MCF 10A (cell line): ENCODE measurements at regions not wholly inside any gene's neighbourhood (a gene's known extent, or its start where the extent isn't known, plus 50 kb on each side); places are given as distances from the start of the nearest gene placed in this dataset.

Experiments
- BruUV-seq: library from RNA; stranded (reverse); fragments of 400-500 nt; replicated peaks from 2 replicates; lab custom pipeline; 2021; lab: Mats Ljungman, UMichigan
- CTCF ChIA-PET: fragments of 300-600 bp; sonication (Branson Sonifier 250); formaldehyde crosslinking; extraction: SDS; loops from one replicate; lab custom pipeline; 2021; ENCODE audit warnings: antibody characterized with exemption, inconsistent platforms; lab: Yijun Ruan, JAX
- POLR2A ChIA-PET: fragments of 300-600, 350-650 bp; sonication (Branson Sonifier 250); formaldehyde crosslinking; extraction: SDS; loops from one replicate; lab custom pipeline; 2020; ENCODE audit warnings: antibody characterized with exemption, inconsistent platforms; lab: Yijun Ruan, JAX
- DNase-seq: peaks from one replicate; pipeline ENCODE4 v3.0.0-alpha.2; 2018; ENCODE audit not compliant: unreplicated experiment
- H3K27ac Mint-ChIP-seq: one replicate; pipeline ENCODE4 v1.8.0; 2022; ENCODE audit warnings: mild to moderate bottlenecking, low read depth, mixed read lengths; ENCODE audit not compliant: unreplicated experiment
- H3K27me3 Mint-ChIP-seq: one replicate; pipeline ENCODE4 v1.8.0; 2022; ENCODE audit warnings: mixed read lengths; ENCODE audit not compliant: insufficient read depth, unreplicated experiment
- H3K36me3 Mint-ChIP-seq: one replicate; pipeline ENCODE4 v1.8.0; 2022; ENCODE audit warnings: mild to moderate bottlenecking, moderate library complexity, mixed read lengths; ENCODE audit not compliant: insufficient read depth, unreplicated experiment
- H3K4me1 Mint-ChIP-seq: one replicate; pipeline ENCODE4 v1.8.0; 2022; ENCODE audit warnings: mixed read lengths; ENCODE audit not compliant: insufficient read depth, unreplicated experiment
- H3K4me3 Mint-ChIP-seq: one replicate; pipeline ENCODE4 v1.8.0; 2022; ENCODE audit warnings: mild to moderate bottlenecking, moderate library complexity, mixed read lengths; ENCODE audit not compliant: unreplicated experiment
- H3K9me3 Mint-ChIP-seq: one replicate; pipeline ENCODE4 v1.8.0; 2022; ENCODE audit warnings: mixed read lengths; ENCODE audit not compliant: unreplicated experiment
- CTCF ChIP-seq: fragments of 200-600 bp; IDR thresholded peaks from one replicate; pipeline ENCODE4 v1.8.0; 2022; ENCODE audit warnings: antibody characterized with exemption, mild to moderate bottlenecking; ENCODE audit not compliant: unreplicated experiment
- intact Hi-C: fragments of 100-400 bp; cut with micrococcal nuclease; formaldehyde crosslinking; loops from 2 replicates; pipeline ENCODE4 v1.14.1; 2022

GRCh38 chrX:123809854-123810375, 49.9 kb upstream of the XIAP start:
- H3K4me3 Mint-ChIP-seq = no peak overlapping the region
- DNase-seq = no peak
- no peak for TF ChIP-seq CTCF
- H3K4me1 Mint-ChIP-seq = no peaks in the 10 kb centered on the region
- POLR2A ChIA-PET = no interaction called here
- intact Hi-C loops = no loop called here
- H3K36me3 Mint-ChIP-seq = no peaks in the 10 kb centered on the region
- no TSS peak for BruUV-seq
- CTCF ChIA-PET = no interaction called here
- H3K27me3 Mint-ChIP-seq = no peaks in the 10 kb centered on the region
- H3K9me3 Mint-ChIP-seq = no peaks in the 10 kb centered on the region
- no peak overlapping the region for H3K27ac Mint-ChIP-seq
